Inflammatory macrophage treated with lipopolysaccharide for 4 hours (primary cell): ENCODE measurements at regions not wholly inside any gene's neighbourhood (a gene's known extent, or its start where the extent isn't known, plus 50 kb on each side); places are given as distances from the start of the nearest gene placed in this dataset.
"Not testable (repeated sequence)": the region's sequence is repeated elsewhere in the genome, so short reads cannot be mapped to it uniquely, and the experiment has no call there.

ENCODE experiments used
- DNase-seq: peaks from one replicate; pipeline ENCODE4 v3.0.0-alpha.2; 2020

DNA sequence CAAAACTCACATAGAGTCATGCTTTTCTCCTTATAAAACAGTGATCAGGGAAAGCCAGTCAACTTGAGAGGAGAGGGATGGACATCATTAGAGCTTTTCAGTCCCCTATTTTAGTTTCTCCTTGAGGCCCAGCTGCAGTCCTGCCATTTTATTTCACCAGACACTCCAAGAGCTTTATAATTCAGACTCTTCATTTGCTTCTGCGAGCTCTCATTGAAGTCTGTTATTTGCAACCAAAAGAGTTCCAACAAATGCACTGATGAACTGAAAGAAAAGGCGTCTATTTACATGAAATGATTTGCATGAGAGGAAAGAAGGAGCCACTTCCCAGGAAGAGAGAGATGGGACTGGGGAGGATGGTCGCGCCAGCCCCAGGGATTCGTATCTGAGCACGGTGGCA is 86.8 kb downstream of the NDUFA12 start:
- DNase-seq, result no peak

DNA sequence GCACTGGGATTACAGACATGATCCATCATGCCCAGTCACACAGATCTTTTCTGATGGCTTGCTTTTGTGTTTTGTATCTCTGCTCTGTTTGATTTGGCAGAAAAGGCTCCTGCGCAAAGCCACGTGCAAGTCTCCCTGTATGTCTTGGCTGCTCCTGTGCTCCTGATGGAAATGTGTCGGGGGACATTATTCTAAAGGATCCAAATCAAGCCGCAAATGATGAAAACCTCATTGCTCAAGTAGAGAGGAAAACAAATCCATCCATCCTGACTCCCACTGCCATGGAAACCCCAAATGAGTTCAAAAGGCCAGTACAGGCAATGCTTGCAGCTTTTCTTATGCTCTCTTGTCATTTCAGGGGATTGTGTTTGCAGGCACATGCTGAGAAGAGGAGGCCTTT is 93.8 kb downstream of the NDUFA12 start:
- DNase-seq, result no peak

DNA sequence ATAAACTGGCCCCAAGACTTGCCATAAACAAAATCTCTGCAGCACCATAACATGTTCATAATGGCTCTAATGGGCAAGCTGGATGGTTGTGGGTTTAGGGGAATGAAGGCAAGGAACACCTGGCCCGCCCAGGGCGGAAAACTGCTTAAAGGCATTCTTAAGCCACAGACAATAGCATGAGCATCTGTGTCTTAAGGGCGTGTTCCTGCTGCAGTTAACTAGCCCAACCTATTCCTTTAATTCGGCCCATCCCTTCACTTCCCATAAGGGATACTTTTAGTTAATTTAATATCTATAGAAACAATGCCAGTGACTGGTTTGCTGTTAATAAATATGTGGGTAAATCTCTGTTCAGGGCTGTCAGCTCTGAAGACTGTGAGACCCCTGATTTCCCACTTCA is 97.7 kb downstream of the NDUFA12 start:
- not testable (repeated sequence) for DNase-seq

DNA sequence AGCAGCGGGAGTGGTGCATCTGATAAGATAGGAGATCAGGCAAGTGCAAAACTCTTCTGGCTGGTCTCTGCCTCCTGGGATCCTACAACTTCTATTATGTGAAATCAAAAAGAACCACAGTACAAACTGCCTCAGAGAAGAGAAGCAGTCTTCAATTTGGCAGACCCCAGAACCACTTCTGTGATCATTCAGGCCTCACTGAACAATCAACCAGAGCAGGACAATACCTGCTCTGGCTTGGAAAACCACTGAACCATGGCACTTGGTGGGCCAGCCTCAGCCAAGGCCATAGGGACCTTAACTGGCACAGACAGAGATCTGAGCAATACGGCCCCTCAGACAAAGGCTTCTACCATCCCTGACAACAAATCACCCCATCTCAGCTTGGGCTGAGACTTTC is 103.0 kb downstream of the NDUFA12 start:
- no peak for DNase-seq

DNA sequence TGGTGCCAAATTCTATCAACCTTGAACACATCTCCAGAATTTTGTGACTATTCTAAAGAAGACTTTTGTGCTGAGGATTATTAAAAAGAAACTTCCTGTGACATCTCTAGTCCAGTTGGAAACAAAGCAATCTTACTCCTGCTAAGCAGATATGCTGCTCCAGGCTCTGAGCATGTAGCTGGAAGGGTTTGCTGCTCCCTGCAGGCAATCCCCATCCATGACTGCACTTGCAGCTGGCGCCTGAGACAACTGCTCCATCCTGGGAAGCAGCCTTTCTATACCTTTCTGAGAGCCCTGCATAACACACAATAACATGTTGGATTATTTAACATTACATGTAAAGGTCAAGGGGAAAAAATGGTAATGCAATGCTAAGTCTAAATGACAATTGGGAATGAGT is 105.1 kb downstream of the NDUFA12 start:
- DNase-seq, result no peak

DNA sequence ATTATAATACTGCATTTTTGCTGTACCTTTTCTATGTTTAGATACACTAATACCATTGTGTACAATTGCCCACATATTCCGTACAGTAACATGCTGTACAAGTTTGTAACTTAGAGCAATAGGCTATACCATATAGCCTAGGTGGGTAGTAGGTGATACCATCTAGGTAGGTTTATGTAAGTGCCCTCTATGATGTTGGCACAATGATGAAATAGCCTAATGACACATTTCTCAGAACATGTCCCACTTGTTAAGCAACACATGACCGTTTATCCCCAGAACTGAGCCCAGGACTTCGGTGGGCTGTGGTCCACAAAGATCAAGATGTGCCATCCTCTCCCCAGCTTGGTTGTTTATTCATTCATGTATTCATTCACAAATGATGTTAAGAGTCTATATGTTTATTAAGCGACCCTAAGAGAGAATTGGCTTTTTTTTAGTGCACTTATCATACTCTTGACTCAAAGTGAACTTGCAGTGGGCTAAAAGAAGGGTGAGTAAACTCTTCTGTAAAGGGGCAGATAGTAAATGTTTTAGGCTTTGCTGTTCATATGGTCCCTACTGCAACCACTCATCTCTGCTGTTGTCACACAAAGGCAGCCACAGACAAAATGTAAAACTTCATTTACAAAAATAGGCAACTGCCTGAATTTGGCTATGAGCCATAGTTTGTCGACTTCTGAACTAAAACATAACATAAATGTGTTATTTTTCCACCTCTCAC is 110.8 kb downstream of the NDUFA12 start:
- DNase-seq, result no peak

DNA sequence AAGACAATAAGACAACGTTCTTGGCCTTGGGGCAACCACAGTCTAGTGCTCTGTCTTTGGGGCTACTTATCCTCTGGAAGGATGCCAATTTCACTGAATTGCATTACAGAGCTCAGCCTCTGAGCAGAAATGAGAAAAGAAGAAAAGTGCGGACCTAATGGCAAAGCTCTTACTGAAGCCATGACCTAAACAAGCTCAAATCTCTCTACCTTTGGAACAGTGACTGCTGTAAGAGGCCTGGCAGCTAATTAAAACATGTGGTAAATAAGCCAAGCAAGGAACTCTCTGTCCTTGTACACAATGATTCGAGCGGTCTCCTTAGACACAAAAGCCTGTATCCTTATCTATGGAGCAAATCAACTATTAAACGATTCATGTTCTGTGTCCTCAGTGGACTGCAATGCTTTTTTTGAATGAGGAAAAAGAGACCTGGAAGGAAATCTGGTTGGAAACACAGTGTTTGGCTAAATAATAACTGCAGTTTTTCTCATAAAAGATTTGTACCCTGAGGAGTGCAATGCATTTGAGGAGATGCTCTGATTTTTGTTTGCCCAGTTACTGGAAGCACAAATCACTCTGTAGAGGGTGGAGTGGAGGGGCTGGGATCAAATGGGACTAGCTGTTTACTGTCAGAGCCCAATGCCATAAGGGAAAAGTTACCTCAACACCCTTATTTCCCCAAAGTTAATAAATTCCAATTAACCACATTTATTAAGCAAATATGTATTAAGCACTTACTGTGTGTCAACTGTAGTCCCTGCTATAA is 113.9 kb downstream of the NDUFA12 start:
- DNase-seq, result no peak

DNA sequence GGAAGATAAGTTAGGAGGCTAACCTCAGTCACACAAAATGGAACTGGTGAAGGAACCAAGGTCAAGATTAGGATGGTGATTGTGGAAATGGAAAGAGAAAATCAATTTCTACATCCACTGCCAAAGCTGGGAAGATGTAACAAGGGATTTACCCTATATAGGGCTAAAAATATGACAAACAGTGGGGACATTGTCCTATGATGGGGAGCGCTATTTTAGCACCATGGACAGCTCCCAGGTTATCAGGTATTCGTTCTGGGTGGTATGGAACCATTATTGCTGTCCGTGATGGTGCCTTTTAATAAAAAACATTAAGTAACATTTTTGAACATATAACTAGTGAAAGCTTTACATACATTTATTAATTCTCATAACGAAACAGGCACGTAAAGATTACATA is 124.0 kb downstream of the NDUFA12 start:
- DNase-seq, result no peak

DNA sequence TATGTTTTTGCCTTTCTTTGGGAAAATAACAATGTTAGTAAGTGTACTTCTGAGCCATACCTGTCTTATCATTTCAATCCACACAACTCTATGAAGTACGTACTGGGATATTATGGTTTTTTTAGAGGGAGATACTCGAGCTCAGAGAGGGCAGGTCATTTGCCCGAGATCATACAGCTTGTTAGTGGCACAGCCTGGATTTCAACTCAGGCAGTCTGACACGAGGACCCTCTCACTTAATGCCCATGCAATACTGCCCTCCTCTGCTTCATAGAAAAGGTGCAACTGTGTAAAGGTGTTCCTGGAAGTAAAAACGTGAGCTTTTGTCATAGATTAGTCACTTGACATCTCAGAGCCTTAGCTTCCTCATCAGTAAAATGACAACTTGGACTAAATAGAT is 128.0 kb downstream of the NDUFA12 start:
- DNase-seq, result no peak

DNA sequence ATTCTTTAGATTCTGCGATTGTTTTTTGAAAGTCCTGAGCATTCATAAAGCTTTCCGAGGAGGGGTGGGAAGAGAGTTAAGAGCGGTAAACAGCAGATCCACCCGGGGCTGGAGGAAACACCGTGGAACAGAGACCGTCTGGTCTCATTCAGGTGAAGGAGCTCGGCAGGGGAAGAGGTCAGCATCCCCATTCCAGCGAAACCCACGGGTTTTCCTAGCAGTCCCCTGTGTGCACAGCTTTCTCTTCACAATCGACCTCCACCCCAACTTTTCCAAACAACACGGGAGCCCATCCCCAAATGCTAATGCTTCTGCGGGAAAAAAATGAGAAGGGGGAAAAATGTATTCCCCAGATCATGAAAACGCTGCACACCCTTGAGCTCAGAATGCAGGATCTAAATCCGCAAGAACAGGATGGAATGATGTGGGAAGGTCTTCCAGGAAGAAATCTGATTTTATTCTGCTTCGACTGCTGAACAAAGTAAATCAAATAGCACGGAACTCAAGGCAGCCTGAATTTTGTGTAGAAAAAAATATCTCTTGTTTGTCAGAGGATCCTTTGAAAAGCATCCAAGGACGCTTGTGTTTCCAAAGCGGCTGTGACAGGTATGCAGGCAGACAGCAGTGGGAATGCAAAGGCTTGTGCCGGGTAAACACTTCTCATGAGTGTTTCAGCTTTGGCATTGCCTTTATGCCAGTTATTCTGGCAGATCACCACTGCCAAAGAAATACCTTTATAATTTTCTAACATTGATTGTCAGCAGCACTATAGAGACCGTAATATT is 128.8 kb downstream of the NDUFA12 start:
- DNase-seq, result no peak

DNA sequence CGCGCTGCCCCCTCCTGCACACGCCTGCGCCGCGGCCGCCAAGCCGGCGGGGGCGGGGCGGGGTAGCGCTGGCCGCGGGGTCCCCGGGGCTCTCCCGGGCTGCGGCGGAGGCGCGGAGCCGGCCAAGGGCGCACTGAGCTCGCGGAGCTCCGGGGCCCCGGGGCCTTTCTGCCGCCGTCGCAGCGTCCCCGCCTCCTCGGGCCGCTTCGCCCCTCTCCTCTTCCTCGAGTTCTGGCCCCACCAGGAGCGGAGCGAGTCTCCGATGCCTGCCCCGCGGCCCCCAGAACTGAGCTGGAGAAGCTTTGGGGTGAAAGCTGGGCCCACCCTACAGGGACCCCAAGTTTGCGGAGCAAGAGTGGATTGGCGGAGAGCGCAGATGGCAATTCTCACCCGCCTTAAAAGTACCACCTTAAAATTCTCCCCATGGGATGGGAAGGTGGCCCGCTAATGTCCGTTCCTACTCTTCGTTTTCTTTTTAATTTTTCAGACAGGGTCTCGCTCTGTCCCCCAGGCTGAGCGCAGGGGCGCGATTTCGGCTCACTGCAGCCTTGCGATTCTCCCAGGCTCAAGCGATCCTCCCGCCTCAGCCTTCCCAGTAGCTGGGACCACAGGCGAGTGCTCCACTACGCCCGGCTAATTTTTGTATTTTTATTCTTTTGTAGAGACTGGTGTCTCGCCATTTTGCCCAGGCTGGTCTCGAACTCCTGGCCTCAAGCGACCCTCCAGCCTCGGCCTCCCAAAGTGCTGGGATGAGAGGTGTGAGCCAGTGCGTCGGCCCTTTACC is 129.6 kb downstream of the NDUFA12 start:
- DNase-seq, result no peak

DNA sequence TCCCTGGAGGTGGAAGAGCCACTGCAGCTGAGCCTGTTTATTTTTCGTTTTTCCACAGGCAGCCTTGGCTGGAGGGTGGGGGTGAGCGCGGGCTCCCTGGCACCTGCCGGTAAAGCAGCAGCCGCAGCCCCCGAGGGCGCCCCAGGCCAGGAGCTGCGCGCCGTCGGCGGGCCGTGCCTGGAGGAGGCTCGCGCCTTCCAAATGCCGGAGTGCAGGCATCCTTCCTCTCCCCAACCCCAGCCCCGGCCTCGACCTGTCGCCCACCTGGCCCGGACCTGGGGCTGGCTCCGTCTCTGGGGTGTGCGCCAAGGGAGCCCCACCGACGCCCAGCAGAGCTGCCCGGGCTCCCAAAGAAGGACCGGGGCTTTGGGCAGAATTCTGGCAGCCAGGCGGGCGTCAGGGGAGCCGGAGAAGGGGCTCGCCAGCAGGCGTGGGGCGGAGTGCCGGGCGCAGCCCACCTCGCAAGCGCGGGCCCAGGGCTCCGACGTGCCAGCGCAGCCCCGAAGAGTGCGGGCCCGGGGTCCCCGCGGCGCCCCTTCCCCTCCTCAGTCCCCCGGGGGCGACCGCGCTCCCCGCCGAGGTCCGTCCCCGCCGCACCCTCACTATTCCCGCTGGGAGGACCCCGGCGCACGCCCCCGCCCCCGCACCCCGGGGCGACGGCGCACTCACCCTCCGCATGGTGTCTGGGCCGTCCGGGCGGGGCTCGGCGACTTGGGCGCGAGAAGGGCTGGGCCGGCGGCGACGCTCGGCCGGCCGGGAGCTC is 130.3 kb downstream of the NDUFA12 start:
- DNase-seq, result no peak

DNA sequence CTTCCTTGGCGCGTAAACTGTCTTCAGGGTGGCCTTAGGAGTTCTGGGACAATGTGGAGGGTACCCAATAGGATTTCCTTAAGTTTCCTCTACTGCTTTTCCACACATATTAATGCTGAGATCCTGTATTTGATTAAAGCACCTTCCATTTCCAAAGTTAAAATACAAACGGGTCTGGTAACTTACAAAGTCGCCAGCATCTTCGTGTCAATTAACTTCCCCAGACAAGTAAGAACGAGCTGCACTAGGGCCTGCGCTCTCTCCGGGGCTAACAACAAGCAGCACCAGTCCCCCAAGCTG is 130.9 kb downstream of the NDUFA12 start:
- DNase-seq, result no peak

DNA sequence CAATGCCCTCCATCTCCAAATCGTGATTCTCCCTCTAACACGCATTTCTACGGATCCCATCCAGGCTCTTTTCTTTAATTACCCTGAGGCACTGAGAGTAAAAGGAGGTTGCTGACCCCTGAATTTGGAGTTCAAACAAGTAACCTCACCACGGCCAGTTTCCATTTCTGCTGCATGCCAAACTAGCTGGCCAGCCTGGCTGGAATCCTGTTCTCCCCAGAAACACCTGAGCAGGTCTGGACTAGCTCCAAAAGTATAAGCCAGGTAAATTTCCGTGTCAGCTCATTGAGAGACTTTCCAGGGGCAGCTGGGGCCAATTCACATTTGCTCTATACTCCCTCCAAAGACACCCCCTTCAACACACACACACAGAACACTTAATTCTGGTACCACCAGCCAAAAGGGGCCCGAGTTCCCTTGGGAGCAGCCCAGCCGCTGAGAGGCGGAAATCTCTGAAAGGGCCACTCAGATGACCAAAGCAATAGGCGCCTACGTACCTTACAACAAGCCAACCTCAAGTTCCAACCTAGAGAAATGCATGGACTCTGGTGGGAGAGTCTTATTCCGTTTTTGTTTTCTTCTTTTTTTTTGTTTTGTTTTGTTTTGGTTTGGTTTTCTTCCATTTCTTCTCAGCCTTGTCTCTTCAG is 131.4 kb downstream of the NDUFA12 start:
- DNase-seq, result no peak

DNA sequence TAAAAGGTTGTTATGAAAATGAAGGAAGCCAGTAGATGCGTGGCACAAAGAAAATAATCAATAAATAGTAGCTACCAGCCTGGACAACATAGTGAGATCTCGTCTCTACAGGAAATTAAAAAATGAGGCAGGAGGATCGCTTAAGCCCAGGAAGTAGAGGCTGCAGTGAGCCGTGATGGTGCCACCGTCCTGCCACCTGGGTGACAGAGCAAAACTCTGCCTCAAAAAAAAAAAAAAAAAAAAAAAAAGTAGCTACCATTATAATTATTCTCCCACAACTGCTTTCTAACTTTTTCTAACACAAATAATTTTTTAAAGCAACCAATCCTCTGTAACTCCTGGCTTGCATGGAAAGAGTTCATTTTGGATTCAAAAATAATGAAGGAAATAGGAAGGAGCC is 133.0 kb downstream of the NDUFA12 start:
- no peak for DNase-seq

DNA sequence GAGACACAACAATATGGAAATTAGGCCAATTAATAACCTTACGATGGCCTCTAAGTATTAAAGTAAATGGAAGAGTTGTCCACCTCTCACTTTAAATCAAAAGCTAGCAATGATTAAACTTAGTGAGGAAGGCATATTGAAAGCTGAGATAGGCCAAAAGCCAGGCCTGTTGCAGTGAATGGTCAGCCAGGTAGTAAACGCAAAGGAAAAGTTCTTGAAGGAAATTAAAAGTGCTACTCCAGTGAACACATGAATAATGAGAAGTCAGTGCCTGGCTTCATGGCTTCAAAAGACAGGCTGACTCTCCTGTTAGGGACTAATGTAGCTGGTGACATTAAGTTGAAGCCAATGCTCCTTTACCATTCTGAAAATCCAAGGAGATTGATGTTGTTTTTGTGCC is 135.3 kb downstream of the NDUFA12 start:
- no peak for DNase-seq

DNA sequence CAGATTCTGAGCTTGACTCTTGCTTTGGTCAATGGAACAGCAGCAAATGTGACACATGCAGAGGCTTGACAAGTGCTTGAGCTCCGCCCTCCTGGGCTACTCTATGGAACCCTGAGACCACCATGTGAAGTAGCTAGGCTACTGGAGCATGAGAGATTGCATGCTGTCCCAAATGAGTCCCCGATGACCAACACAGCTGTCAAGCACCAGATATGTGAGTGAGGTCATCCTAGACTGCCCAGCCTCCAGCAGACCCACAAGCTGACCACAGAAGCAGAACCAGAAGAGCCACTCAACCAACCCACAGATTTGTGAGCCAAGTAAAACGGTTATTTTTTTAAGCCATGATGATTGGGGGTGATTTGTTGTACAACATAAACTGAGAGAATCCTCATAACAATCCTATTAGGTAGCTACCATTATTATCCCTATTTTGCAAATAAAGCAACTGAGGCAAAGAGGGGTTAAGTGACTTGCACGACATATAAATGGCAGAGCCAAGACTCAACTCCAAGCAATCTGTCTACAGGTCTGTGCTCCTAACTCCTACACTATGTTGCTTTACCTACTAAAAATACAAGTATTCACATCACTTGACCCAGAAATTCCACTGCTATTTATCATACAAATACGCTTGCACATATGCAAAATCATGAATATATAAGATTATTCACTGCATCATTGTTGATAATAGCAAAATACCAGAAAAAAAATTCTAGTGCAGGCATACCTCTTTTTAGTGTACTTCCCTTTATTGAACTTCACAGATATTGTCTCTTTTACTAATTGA is 136.2 kb downstream of the NDUFA12 start:
- peak; percentile 56 for DNase-seq

DNA sequence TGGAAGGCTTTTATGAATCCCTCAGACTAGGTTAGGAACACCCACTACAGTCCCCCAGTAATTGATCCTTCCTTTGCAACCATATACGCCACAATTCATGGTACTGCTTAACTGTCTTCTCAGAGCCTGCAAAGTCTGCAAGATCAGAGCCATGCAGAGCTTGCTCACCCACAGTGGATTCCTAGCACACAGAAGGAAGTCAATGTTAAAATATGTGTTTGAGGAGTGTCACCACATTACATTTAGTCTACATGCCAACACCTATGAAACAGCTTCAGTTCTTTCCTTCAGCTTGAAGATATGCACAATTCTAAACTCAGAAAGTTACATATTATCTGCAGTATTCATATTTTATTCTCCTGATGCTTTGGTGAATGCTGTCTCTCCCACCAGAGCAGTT is 138.5 kb downstream of the NDUFA12 start:
- DNase-seq, result no peak

DNA sequence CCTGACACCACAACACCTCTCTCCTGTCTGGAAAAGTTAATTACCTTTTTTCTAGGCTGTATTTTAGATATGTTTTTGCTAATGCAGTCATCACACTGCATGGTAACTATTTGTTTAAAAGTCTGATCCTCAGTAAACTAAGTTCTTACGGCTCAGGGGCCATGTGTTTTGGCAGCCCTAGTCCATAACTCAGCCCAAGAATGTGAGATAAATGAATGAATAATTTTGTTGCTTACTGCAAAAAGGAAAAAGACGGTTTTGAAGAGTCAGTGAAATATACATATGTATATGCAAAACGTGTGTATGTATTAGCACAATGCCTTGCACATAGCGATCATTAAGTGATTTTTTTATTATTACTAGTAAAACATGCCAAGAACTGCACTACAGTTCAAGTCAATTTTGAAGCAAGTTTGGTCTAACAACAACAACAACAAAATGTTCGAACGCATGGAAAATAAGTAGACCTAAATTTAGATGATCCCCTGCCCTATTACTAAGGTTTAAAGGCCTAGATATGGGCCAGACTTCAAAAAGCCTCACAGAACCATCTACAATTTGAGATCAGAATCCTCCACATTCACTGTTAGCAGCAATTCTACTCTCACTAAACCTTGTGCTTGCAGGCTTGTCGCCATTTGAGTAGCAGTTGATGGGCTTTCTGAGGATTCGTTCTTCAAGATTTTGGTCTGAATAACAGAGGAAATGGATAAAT is 140.0 kb downstream of the NDUFA12 start:
- DNase-seq, result no peak

DNA sequence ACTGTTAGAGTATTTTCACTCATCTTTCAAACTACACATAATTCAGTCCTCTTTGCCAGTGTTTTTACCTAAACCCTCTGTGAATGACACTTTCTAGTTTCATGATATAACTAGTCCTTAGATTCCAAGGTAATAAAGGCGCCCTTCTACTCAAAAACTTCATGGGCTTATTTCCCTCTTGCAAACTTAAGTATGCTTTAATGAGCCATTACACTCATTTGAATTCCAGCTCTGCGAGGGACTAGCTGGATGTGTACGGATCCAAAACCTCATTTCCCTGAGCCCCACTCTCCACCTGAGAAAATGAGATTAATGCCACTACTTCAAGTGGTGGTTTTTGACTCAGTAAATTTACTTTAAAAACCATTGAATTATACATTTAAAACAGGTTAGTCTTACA is 141.1 kb downstream of the NDUFA12 start:
- no peak for DNase-seq
